ENCODE measurements at regions not wholly inside any gene's neighbourhood (a gene's known extent, or its start where the extent isn't known, plus 50 kb on each side); places are given as distances from the start of the nearest gene placed in this dataset.

DNA sequence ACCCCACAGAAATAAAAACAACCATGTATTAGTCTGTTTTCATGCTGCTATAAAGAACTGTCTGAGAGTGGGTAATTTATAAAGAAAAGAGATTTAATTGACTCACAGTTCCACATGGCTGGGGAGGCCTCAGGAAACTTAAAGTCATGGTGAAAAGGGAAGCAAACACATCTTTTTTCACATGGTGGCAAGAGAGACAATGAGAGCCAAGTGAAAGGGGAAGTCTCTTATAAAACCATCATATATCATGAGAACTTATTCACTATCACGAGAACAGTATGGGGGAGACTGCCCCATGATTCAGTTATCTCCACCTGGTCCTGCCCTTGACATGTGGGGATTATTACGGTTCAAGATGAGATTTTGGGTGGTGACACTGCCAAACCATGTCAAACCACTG, 141.5 kb downstream of the ZMAT3 start:
- H4K20me1 ChIP-seq (ENCODE audit: insufficient read depth) = no peaks in the 10 kb centered on the region
- H3K4me1 ChIP-seq (ENCODE audit: insufficient read depth) = no peaks in the 10 kb centered on the region
- no peaks in the 10 kb centered on the region for H3K9me3 ChIP-seq (ENCODE audit: low read depth)
- H3K9ac ChIP-seq = no peak overlapping the region
- no peak overlapping the region for H2AFZ ChIP-seq
- DNase-seq = no peak
- H3K27ac ChIP-seq = no peak overlapping the region
- H3K9me2 ChIP-seq (ENCODE audit: insufficient read depth) = no peaks in the 10 kb centered on the region
- no peaks in the 10 kb centered on the region for H3F3A ChIP-seq (ENCODE audit: insufficient read depth)
- TF ChIP-seq EZH2phosphoT487 (IDR thresholded peaks at IDR 0.05; ENCODE audit: insufficient read depth, low read depth) = no peak
- H3K36me3 ChIP-seq (ENCODE audit: low read depth) = no peaks in the 10 kb centered on the region
- H3K79me2 ChIP-seq (ENCODE audit: insufficient read depth) = no peaks in the 10 kb centered on the region
- WGBS, 2 experiments (ENCODE audit: low coverage in 1 of 2, low lambda C conversion rate in 2 of 2, missing lambda C conversion rate in 2 of 2) = 3 to 21% methylated on average over 2 of the region's 2 CpGs
- no peak overlapping the region for H3K4me3 ChIP-seq
- H3K27me3 ChIP-seq (replicated peaks; ENCODE audit: insufficient read depth) = no peaks in the 10 kb centered on the region
- no peak overlapping the region for H3K4me2 ChIP-seq (ENCODE audit: unreplicated experiment)
- in situ Hi-C loops (cut with MboI) = no loop called here

DNA sequence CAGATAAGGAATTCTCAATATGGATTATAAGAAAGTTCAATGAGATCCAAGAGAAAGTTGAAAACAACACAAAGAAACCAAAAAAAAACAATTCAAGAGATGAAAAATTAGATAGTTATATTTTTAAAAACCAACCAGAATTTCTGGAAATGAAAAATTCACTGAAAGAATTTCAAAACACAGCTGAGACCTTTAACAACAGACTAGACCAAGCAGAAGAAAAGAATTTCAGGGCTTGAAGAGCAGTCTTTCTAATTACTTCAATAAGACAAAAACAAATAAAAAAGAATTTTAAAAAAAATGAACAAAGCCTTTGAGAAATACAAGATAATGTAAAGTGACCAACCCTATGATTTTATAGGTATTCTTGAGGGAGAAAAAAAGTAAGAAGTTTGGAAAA, 155.4 kb downstream of the ZMAT3 start:
- H3K4me3 ChIP-seq = no peak overlapping the region
- no peak for TF ChIP-seq EZH2phosphoT487 (IDR thresholded peaks at IDR 0.05; ENCODE audit: insufficient read depth, low read depth)
- no peak for TF ChIP-seq EZH2 (IDR thresholded peaks at IDR 0.05; ENCODE audit: insufficient read depth, poor library complexity, severe bottlenecking)
- H3K9me3 ChIP-seq (ENCODE audit: low read depth) = no peaks in the 10 kb centered on the region
- DNase-seq = no peak
- no peaks in the 10 kb centered on the region for H3K4me1 ChIP-seq (ENCODE audit: insufficient read depth)
- H3K79me2 ChIP-seq (ENCODE audit: insufficient read depth) = no peaks in the 10 kb centered on the region
- no peak overlapping the region for H3K4me2 ChIP-seq (ENCODE audit: unreplicated experiment)
- no peaks in the 10 kb centered on the region for H3K27me3 ChIP-seq (replicated peaks; ENCODE audit: insufficient read depth)
- no peaks in the 10 kb centered on the region for H3K36me3 ChIP-seq (ENCODE audit: low read depth)
- no peaks in the 10 kb centered on the region for H4K20me1 ChIP-seq (ENCODE audit: insufficient read depth)
- H2AFZ ChIP-seq = no peak overlapping the region
- H3F3A ChIP-seq (ENCODE audit: insufficient read depth) = no peaks in the 10 kb centered on the region
- no peak overlapping the region for H3K9ac ChIP-seq
- no peaks in the 10 kb centered on the region for H3K9me2 ChIP-seq (ENCODE audit: insufficient read depth)
- in situ Hi-C loops (cut with MboI) = no loop called here
- H3K27ac ChIP-seq = no peak overlapping the region

DNA sequence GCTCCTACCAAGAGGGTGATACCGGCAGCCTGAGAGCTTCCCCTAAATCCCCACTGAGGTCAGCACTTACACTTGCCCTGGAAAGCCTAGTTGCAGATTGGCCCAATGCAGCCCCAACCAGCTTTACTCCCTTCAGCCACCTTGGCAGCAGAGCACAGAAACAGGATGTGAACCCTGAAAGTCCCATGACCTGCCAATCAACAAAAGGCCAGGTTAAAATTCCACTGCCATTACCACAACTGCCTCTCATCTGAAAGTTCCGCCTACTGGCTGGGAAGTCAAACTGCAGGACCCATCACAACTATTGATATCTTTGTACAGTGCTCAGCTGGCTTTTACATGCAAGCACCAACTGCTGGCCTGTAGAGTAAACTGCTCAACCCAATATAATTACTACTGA, 156.2 kb downstream of the ZMAT3 start:
- H4K20me1 ChIP-seq (ENCODE audit: insufficient read depth) = no peaks in the 10 kb centered on the region
- no peaks in the 10 kb centered on the region for H3K4me1 ChIP-seq (ENCODE audit: insufficient read depth)
- H3K9me2 ChIP-seq (ENCODE audit: insufficient read depth) = no peaks in the 10 kb centered on the region
- WGBS, 2 experiments (ENCODE audit: low coverage in 1 of 2, low lambda C conversion rate in 2 of 2, missing lambda C conversion rate in 2 of 2) = 34 to 61% methylated on average over 2 of the region's 2 CpGs
- no peak overlapping the region for H3K4me3 ChIP-seq
- no peaks in the 10 kb centered on the region for H3K79me2 ChIP-seq (ENCODE audit: insufficient read depth)
- H3K9ac ChIP-seq = no peak overlapping the region
- H3F3A ChIP-seq (ENCODE audit: insufficient read depth) = no peaks in the 10 kb centered on the region
- no peak overlapping the region for H3K27ac ChIP-seq
- H2AFZ ChIP-seq = no peak overlapping the region
- no peak for DNase-seq
- in situ Hi-C loops (cut with MboI) = no loop called here
- no peaks in the 10 kb centered on the region for H3K27me3 ChIP-seq (replicated peaks; ENCODE audit: insufficient read depth)
- H3K9me3 ChIP-seq (ENCODE audit: low read depth) = no peaks in the 10 kb centered on the region
- no peak overlapping the region for H3K4me2 ChIP-seq (ENCODE audit: unreplicated experiment)
- TF ChIP-seq EZH2 (IDR thresholded peaks at IDR 0.05; ENCODE audit: insufficient read depth, poor library complexity, severe bottlenecking) (no peak), EZH2phosphoT487 (IDR thresholded peaks at IDR 0.05; ENCODE audit: insufficient read depth, low read depth) (no peak)
- no peaks in the 10 kb centered on the region for H3K36me3 ChIP-seq (ENCODE audit: low read depth)

DNA sequence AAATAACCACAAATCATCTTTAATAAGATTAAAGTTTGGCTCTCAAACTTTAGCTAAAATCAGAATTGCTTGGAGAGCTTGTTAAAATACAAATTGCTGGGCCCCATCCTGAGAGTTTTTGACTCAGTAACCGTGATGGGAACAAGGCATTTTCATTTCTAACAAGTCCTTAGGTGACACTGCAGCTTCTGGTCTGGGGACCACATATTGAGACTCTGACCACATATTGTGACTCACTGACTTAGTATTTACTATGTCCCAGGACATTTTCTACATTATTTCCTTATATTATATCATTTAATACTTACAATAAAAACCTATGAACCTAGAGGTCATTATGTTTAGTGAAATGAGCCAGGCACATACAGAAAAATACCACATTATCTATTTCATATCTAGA, 164.5 kb downstream of the ZMAT3 start:
- in situ Hi-C loops (cut with MboI) = no loop called here
- no peak overlapping the region for H3K4me3 ChIP-seq
- no peaks in the 10 kb centered on the region for H3K79me2 ChIP-seq (ENCODE audit: insufficient read depth)
- H3K27me3 ChIP-seq (replicated peaks; ENCODE audit: insufficient read depth) = no peaks in the 10 kb centered on the region
- 4 to 7% methylated on average over 1 of the region's 1 CpG for WGBS, 2 experiments (ENCODE audit: low coverage in 1 of 2, low lambda C conversion rate in 2 of 2, missing lambda C conversion rate in 2 of 2)
- no peak overlapping the region for H2AFZ ChIP-seq
- peak; percentile 2 for DNase-seq
- no peaks in the 10 kb centered on the region for H3K4me1 ChIP-seq (ENCODE audit: insufficient read depth)
- TF ChIP-seq EZH2 (IDR thresholded peaks at IDR 0.05; ENCODE audit: insufficient read depth, poor library complexity, severe bottlenecking) (no peak), EZH2phosphoT487 (IDR thresholded peaks at IDR 0.05; ENCODE audit: insufficient read depth, low read depth) (no peak)
- no peak overlapping the region for H3K9ac ChIP-seq
- H3K4me2 ChIP-seq (ENCODE audit: unreplicated experiment) = no peak overlapping the region
- no peaks in the 10 kb centered on the region for H3F3A ChIP-seq (ENCODE audit: insufficient read depth)
- no peaks in the 10 kb centered on the region for H3K9me3 ChIP-seq (ENCODE audit: low read depth)
- H3K9me2 ChIP-seq (ENCODE audit: insufficient read depth) = no peaks in the 10 kb centered on the region
- no peaks in the 10 kb centered on the region for H3K36me3 ChIP-seq (ENCODE audit: low read depth)
- H4K20me1 ChIP-seq (ENCODE audit: insufficient read depth) = no peaks in the 10 kb centered on the region
- H3K27ac ChIP-seq = no peak overlapping the region

DNA sequence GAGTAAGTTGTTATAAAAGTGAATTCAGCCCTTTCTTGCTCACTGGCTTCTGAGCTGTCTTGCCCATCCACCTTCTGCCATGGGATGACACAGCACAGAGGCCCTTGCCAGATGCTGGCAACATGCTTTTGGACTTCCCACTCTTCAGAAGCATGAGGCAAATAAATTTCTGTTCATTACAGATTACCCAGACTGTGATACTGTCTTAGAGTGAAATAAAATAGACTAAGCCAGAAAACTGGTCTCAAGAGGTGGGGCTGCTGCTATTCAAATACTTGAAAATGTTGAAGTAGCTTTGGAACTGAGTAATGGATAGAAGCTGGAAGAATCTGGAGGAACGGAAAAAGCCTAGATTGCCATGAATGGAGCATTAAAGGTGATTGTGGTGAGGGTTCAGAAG, 170.4 kb downstream of the ZMAT3 start:
- Histone ChIP-seq H3K36me3 (ENCODE audit: low read depth) (no peaks in the 10 kb centered on the region), H3K9ac (no peak overlapping the region), H3F3A (ENCODE audit: insufficient read depth) (no peaks in the 10 kb centered on the region), H3K9me3 (ENCODE audit: low read depth) (no peaks in the 10 kb centered on the region), H3K4me1 (ENCODE audit: insufficient read depth) (no peaks in the 10 kb centered on the region), H3K4me3 (no peak overlapping the region), H2AFZ (no peak overlapping the region), H3K27me3 (replicated peaks; ENCODE audit: insufficient read depth) (no peaks in the 10 kb centered on the region), H3K9me2 (ENCODE audit: insufficient read depth) (no peaks in the 10 kb centered on the region), H3K27ac (no peak overlapping the region), H3K4me2 (ENCODE audit: unreplicated experiment) (no peak overlapping the region), H3K79me2 (ENCODE audit: insufficient read depth) (no peaks in the 10 kb centered on the region), H4K20me1 (ENCODE audit: insufficient read depth) (no peaks in the 10 kb centered on the region)
- WGBS, 2 experiments (ENCODE audit: low coverage in 1 of 2, low lambda C conversion rate in 2 of 2, missing lambda C conversion rate in 2 of 2) = 17 to 18% methylated on average over 1 of the region's 1 CpG
- no peak for TF ChIP-seq EZH2 (IDR thresholded peaks at IDR 0.05; ENCODE audit: insufficient read depth, poor library complexity, severe bottlenecking)
- TF ChIP-seq EZH2phosphoT487 (IDR thresholded peaks at IDR 0.05; ENCODE audit: insufficient read depth, low read depth) = no peak
- DNase-seq = no peak
- in situ Hi-C loops (cut with MboI) = no loop called here
